ENCODE measurements at regions not wholly inside any gene's neighbourhood (a gene's known extent, or its start where the extent isn't known, plus 50 kb on each side); places are given as distances from the start of the nearest gene placed in this dataset.
A peak's percentile ranks its signal among the peaks of the same experiment; 100 is the strongest.
"Not testable (repeated sequence)": the region's sequence is repeated elsewhere in the genome, so short reads cannot be mapped to it uniquely, and the experiment has no call there.

GRCh38 chr4:117135634-117136354 lies 50.4 kb upstream of the TRAM1L1 start:
- peak; percentile 14 for DNase-seq (ENCODE audit: low read depth, low spot score)

- no peak for DNase-seq (ENCODE audit: low read depth, low spot score)
Measured at GRCh38 chr4:117137145-117137544, 51.8 kb upstream of the TRAM1L1 start.

GRCh38 chr4:117138732-117139131 lies 53.4 kb upstream of the TRAM1L1 start:
- not testable (repeated sequence) for DNase-seq (ENCODE audit: low read depth, low spot score)

GRCh38 chr4:117154251-117154650 lies 68.9 kb upstream of the TRAM1L1 start:
- DNase-seq (ENCODE audit: low read depth, low spot score), result no peak

- DNase-seq (ENCODE audit: low read depth, low spot score), result no peak
Measured at GRCh38 chr4:117156806-117157205, 71.4 kb upstream of the TRAM1L1 start.

- DNase-seq (ENCODE audit: low read depth, low spot score), result no peak
Measured at GRCh38 chr4:117157360-117157759, 72.0 kb upstream of the TRAM1L1 start.

GRCh38 chr4:117162976-117163375 lies 77.6 kb upstream of the TRAM1L1 start:
- no peak for DNase-seq (ENCODE audit: low read depth, low spot score)

GRCh38 chr4:117164338-117164737 lies 79.0 kb upstream of the TRAM1L1 start:
- DNase-seq (ENCODE audit: low read depth, low spot score), result no peak

GRCh38 chr4:117175369-117175768 lies 90.0 kb upstream of the TRAM1L1 start:
- DNase-seq (ENCODE audit: low read depth, low spot score), result not testable (repeated sequence)

- DNase-seq (ENCODE audit: low read depth, low spot score), result no peak
Measured at GRCh38 chr4:117203231-117203630, 117.9 kb upstream of the TRAM1L1 start.

- DNase-seq (ENCODE audit: low read depth, low spot score), result no peak
Measured at GRCh38 chr4:117210551-117210950, 125.2 kb upstream of the TRAM1L1 start.

GRCh38 chr4:117224256-117224655 lies 138.9 kb upstream of the TRAM1L1 start:
- DNase-seq (ENCODE audit: low read depth, low spot score), result no peak

GRCh38 chr4:117225471-117225870 lies 140.1 kb upstream of the TRAM1L1 start:
- peak; percentile 1 for DNase-seq (ENCODE audit: low read depth, low spot score)

- DNase-seq (ENCODE audit: low read depth, low spot score), result no peak
Measured at GRCh38 chr4:117227925-117228324, 142.5 kb upstream of the TRAM1L1 start.

GRCh38 chr4:117239434-117239833 lies 154.1 kb upstream of the TRAM1L1 start:
- DNase-seq (ENCODE audit: low read depth, low spot score), result no peak

- DNase-seq (ENCODE audit: low read depth, low spot score), result no peak
Measured at GRCh38 chr4:117249333-117249732, 164.0 kb upstream of the TRAM1L1 start.

- DNase-seq (ENCODE audit: low read depth, low spot score), result no peak
Measured at GRCh38 chr4:117264072-117264471, 178.7 kb upstream of the TRAM1L1 start.

- DNase-seq (ENCODE audit: low read depth, low spot score), result no peak
Measured at GRCh38 chr4:117267317-117267716, 181.9 kb upstream of the TRAM1L1 start.

GRCh38 chr4:117284736-117285135 lies 199.4 kb upstream of the TRAM1L1 start:
- DNase-seq (ENCODE audit: low read depth, low spot score), result no peak

GRCh38 chr4:117293784-117294183 lies 208.4 kb upstream of the TRAM1L1 start:
- DNase-seq (ENCODE audit: low read depth, low spot score), result no peak

GRCh38 chr4:117302226-117302625 lies 216.8 kb upstream of the TRAM1L1 start:
- DNase-seq (ENCODE audit: low read depth, low spot score), result no peak

GRCh38 chr4:117311215-117311614 lies 225.8 kb upstream of the TRAM1L1 start:
- DNase-seq (ENCODE audit: low read depth, low spot score), result no peak

- no peak for DNase-seq (ENCODE audit: low read depth, low spot score)
Measured at GRCh38 chr4:117311989-117312388, 226.6 kb upstream of the TRAM1L1 start.

Measured in ELF-1 (cell line).